OCI-LY1 (cell line): ENCODE measurements at regions not wholly inside any gene's neighbourhood (a gene's known extent, or its start where the extent isn't known, plus 50 kb on each side); places are given as distances from the start of the nearest gene placed in this dataset.

Experiments
- H2AFZ ChIP-seq: fragments of 200-600 bp; sonication (generic), shearing (Covaris generic); 2 replicates; pipeline ENCODE4 v1.6.0; 2014; ENCODE audit warnings: antibody characterized with exemption, mild to moderate bottlenecking, low read length
- H3F3A ChIP-seq: fragments of 200-600 bp; sonication (generic), shearing (Covaris generic); 2 replicates; pipeline ENCODE4 v1.6.0; 2014; ENCODE audit warnings: mild to moderate bottlenecking, antibody characterized with exemption, low read length, moderate library complexity; ENCODE audit not compliant: insufficient read depth
- H3K27ac ChIP-seq: fragments of 200-600 bp; sonication (generic); 2 replicates; pipeline ENCODE4 v1.5.1; 2014; ENCODE audit warnings: low read length, mixed run types, mild to moderate bottlenecking, low read depth; ENCODE audit not compliant: poor library complexity, severe bottlenecking
- H3K27me3 ChIP-seq: fragments of 200-600 bp; sonication (generic); 2 replicates; pipeline ENCODE4 v1.6.0; 2014; ENCODE audit warnings: antibody characterized with exemption, mild to moderate bottlenecking, low read length, moderate library complexity; ENCODE audit not compliant: insufficient read depth
- H3K36me3 ChIP-seq: fragments of 200-600 bp; sonication (generic); 2 replicates; pipeline ENCODE4 v1.6.1; 2014; ENCODE audit warnings: mild to moderate bottlenecking, antibody characterized with exemption, low read length, moderate library complexity, mixed read lengths; ENCODE audit not compliant: insufficient read depth
- H3K4me1 ChIP-seq: fragments of 200-600 bp; sonication (generic); 2 replicates; pipeline ENCODE4 v1.5.1; 2014; ENCODE audit warnings: mild to moderate bottlenecking, low read length, moderate library complexity; ENCODE audit not compliant: insufficient read depth, severe bottlenecking
- H3K4me2 ChIP-seq: fragments of 200-600 bp; sonication (generic), shearing (Covaris generic); 2 replicates; pipeline ENCODE4 v1.6.1; 2014; ENCODE audit warnings: low read length
- H3K4me3 ChIP-seq: fragments of 200-600 bp; sonication (generic); 2 replicates; pipeline ENCODE4 v1.5.1; 2014; ENCODE audit warnings: low read length, low read depth, mild to moderate bottlenecking, mixed read lengths; ENCODE audit not compliant: poor library complexity, severe bottlenecking
- H3K79me2 ChIP-seq: fragments of 200-600 bp; shearing (Covaris generic); 2 replicates; pipeline ENCODE4 v1.6.1; 2016; ENCODE audit warnings: mixed run types, low read length, mixed read lengths; ENCODE audit not compliant: insufficient read depth
- H3K9ac ChIP-seq: fragments of 200-600 bp; sonication (generic), shearing (Covaris generic); 2 replicates; pipeline ENCODE4 v1.6.1; 2014; ENCODE audit warnings: mild to moderate bottlenecking, low read length, mixed read lengths
- H3K9me2 ChIP-seq: fragments of 200-600 bp; sonication (generic), shearing (Covaris generic); 2 replicates; pipeline ENCODE4 v1.6.1; 2014; ENCODE audit warnings: low read depth, mild to moderate bottlenecking, low read length, mixed read lengths
- H3K9me3 ChIP-seq: fragments of 200-600 bp; shearing (Covaris generic); 2 replicates; pipeline ENCODE4 v1.6.1; 2014; ENCODE audit warnings: low read length, mixed read lengths
- H4K20me1 ChIP-seq: fragments of 200-600 bp; sonication (generic), shearing (Covaris generic); 2 replicates; pipeline ENCODE4 v1.6.0; 2016; ENCODE audit warnings: mild to moderate bottlenecking, low read length; ENCODE audit not compliant: insufficient read depth
- CTCF ChIP-seq: fragments of 200-600 bp; sonication (generic), shearing (Covaris generic); IDR thresholded peaks from 2 replicates; pipeline ENCODE4 v1.5.1; 2017; ENCODE audit warnings: mild to moderate bottlenecking, antibody characterized with exemption, low read length, moderate library complexity, mixed read lengths
- EZH2 ChIP-seq: fragments of 200-600 bp; sonication (generic), shearing (Covaris generic); IDR thresholded peaks from 2 replicates; pipeline ENCODE4 v1.8.0; 2017; ENCODE audit warnings: borderline replicate concordance, mixed run types, mild to moderate bottlenecking, antibody characterized with exemption, low read length, moderate library complexity, mixed read lengths

- H3K9me3 ChIP-seq, result no peaks in the 10 kb centered on the region
- H2AFZ ChIP-seq, result no peak overlapping the region
- no peak overlapping the region for H3K9ac ChIP-seq
- no peaks in the 10 kb centered on the region for H3F3A ChIP-seq
- H3K79me2 ChIP-seq, result no peaks in the 10 kb centered on the region
- no peaks in the 10 kb centered on the region for H4K20me1 ChIP-seq
- H3K27ac ChIP-seq, result no peak overlapping the region
- H3K4me2 ChIP-seq, result no peak overlapping the region
- H3K27me3 ChIP-seq, result peaks cover 4% of the 10 kb centered on the region; the same call in 1 of the 2 replicates
- no peaks in the 10 kb centered on the region for H3K36me3 ChIP-seq
- no peaks in the 10 kb centered on the region for H3K9me2 ChIP-seq
- no peak; the same call in 1 of the 2 replicates for TF ChIP-seq CTCF
- TF ChIP-seq EZH2, result no peak
- no peak overlapping the region for H3K4me3 ChIP-seq
- no peaks in the 10 kb centered on the region for H3K4me1 ChIP-seq
Measured at GRCh38 chr16:65667011-65667578, 545.2 kb upstream of the CDH11 start.

- H3K9me2 ChIP-seq, result no peaks in the 10 kb centered on the region
- H3K79me2 ChIP-seq, result no peaks in the 10 kb centered on the region
- no peaks in the 10 kb centered on the region for H3K36me3 ChIP-seq
- no peaks in the 10 kb centered on the region for H4K20me1 ChIP-seq
- no peak overlapping the region for H3K4me2 ChIP-seq
- no peak overlapping the region for H3K4me3 ChIP-seq
- H3K4me1 ChIP-seq, result no peaks in the 10 kb centered on the region
- H3K9ac ChIP-seq, result no peak overlapping the region
- no peak overlapping the region for H3K27ac ChIP-seq
- peaks cover 4% of the 10 kb centered on the region; the same call in 1 of the 2 replicates for H3K27me3 ChIP-seq
- TF ChIP-seq CTCF (no peak), EZH2 (no peak)
- no peaks in the 10 kb centered on the region for H3F3A ChIP-seq
- H2AFZ ChIP-seq, result no peak overlapping the region
- H3K9me3 ChIP-seq, result no peaks in the 10 kb centered on the region
Measured at GRCh38 chr16:65666132-65666941, 544.5 kb upstream of the CDH11 start.

GRCh38 chr16:65665586-65665985 is 543.7 kb upstream of the CDH11 start:
- TF ChIP-seq CTCF (no peak), EZH2 (no peak)
- Histone ChIP-seq H2AFZ (no peak overlapping the region), H3K9me2 (no peaks in the 10 kb centered on the region), H3K79me2 (no peaks in the 10 kb centered on the region), H3F3A (no peaks in the 10 kb centered on the region), H3K4me1 (no peaks in the 10 kb centered on the region), H3K4me2 (no peak overlapping the region), H3K9ac (no peak overlapping the region), H4K20me1 (no peaks in the 10 kb centered on the region), H3K36me3 (no peaks in the 10 kb centered on the region), H3K27me3 (peaks cover 4% of the 10 kb centered on the region; the same call in 1 of the 2 replicates), H3K9me3 (no peaks in the 10 kb centered on the region), H3K4me3 (no peak overlapping the region), H3K27ac (no peak overlapping the region)
